Smooth muscle cell (in vitro differentiated cells): ENCODE measurements at regions not wholly inside any gene's neighbourhood (a gene's known extent, or its start where the extent isn't known, plus 50 kb on each side); places are given as distances from the start of the nearest gene placed in this dataset.

Experiments
- DNase-seq: peaks from one replicate; lab custom pipeline; 2025; ENCODE audit not compliant: unreplicated experiment; lab: John Stamatoyannopoulos, UW
- H2AFZ ChIP-seq: fragments of 200-600 bp; sonication (generic); 2 replicates; pipeline ENCODE4 v1.6.0; 2016; ENCODE audit warnings: antibody characterized with exemption, low read depth, mild to moderate bottlenecking
- H3F3A ChIP-seq: fragments of 200-600 bp; sonication (generic); 2 replicates; pipeline ENCODE4 v1.6.0; 2017; ENCODE audit warnings: antibody characterized with exemption, low read depth
- H3K27ac ChIP-seq: fragments of 200-600 bp; sonication (generic); 2 replicates; pipeline ENCODE4 v1.5.1; 2016; ENCODE audit warnings: low read depth, mild to moderate bottlenecking
- H3K27me3 ChIP-seq: fragments of 200-600 bp; sonication (generic); 2 replicates; pipeline ENCODE4 v1.6.1; 2016; ENCODE audit warnings: low read depth, mild to moderate bottlenecking
- H3K36me3 ChIP-seq: fragments of 200-600 bp; sonication (generic); 2 replicates; pipeline ENCODE4 v1.5.1; 2016; ENCODE audit warnings: low read depth
- H3K4me1 ChIP-seq: fragments of 200-600 bp; sonication (generic); 2 replicates; pipeline ENCODE4 v1.5.1; 2016; ENCODE audit warnings: low read depth
- H3K4me2 ChIP-seq: fragments of 200-600 bp; sonication (generic); 2 replicates; pipeline ENCODE4 v1.6.0; 2016; ENCODE audit warnings: mild to moderate bottlenecking
- H3K4me3 ChIP-seq: fragments of 200-600 bp; sonication (generic); 2 replicates; pipeline ENCODE4 v1.5.1; 2016; ENCODE audit warnings: mild to moderate bottlenecking
- H3K79me2 ChIP-seq: fragments of 200-600 bp; sonication (generic); 2 replicates; pipeline ENCODE4 v1.6.0; 2016; ENCODE audit warnings: low read depth, mild to moderate bottlenecking
- H3K9ac ChIP-seq: fragments of 200-600 bp; sonication (generic); 2 replicates; pipeline ENCODE4 v1.6.0; 2016; ENCODE audit warnings: low read depth
- H3K9me3 ChIP-seq: fragments of 200-600 bp; sonication (generic); replicated peaks from 2 replicates; pipeline ENCODE4 v1.5.1; 2016; ENCODE audit warnings: low read depth
- H4K20me1 ChIP-seq: fragments of 200-600 bp; sonication (generic); 2 replicates; pipeline ENCODE4 v1.6.0; 2016; ENCODE audit warnings: low read depth
- CTCF ChIP-seq: fragments of 200-600 bp; sonication (generic); IDR thresholded peaks from 2 replicates; pipeline ENCODE4 v1.5.1; 2017; ENCODE audit warnings: borderline replicate concordance, mild to moderate bottlenecking, antibody characterized with exemption; ENCODE audit not compliant: insufficient read depth, poor library complexity, severe bottlenecking
- WGBS: methylation state at CpG from one replicate; pipeline ENCODE4 v1.1.7; 2016; ENCODE audit warnings: low lambda C conversion rate; 5-methylcytosine and 5-hydroxymethylcytosine counted together

- Histone ChIP-seq H2AFZ (no peak overlapping the region), H3K36me3 (no peaks in the 10 kb centered on the region), H3K4me3 (no peak overlapping the region), H3K27ac (no peak overlapping the region), H3K9me3 (no peaks in the 10 kb centered on the region), H3K79me2 (no peaks in the 10 kb centered on the region), H3F3A (no peaks in the 10 kb centered on the region), H3K27me3 (no peaks in the 10 kb centered on the region), H4K20me1 (no peaks in the 10 kb centered on the region), H3K9ac (no peak overlapping the region), H3K4me2 (no peak overlapping the region), H3K4me1 (no peaks in the 10 kb centered on the region)
- WGBS, result 95% methylated on average over 3 of the region's 3 CpGs
- no peak for DNase-seq
- no peak for TF ChIP-seq CTCF
Observed at GRCh38 chr20:40307268-40307667, 381.8 kb downstream of the MAFB start.

GRCh38 chr20:40305303-40305702 lies 383.7 kb downstream of the MAFB start:
- Histone ChIP-seq H3F3A (no peaks in the 10 kb centered on the region), H4K20me1 (no peaks in the 10 kb centered on the region), H3K27me3 (no peaks in the 10 kb centered on the region), H3K9ac (no peak overlapping the region), H3K4me3 (no peak overlapping the region), H3K4me1 (no peaks in the 10 kb centered on the region), H3K36me3 (no peaks in the 10 kb centered on the region), H3K9me3 (no peaks in the 10 kb centered on the region), H2AFZ (no peak overlapping the region), H3K4me2 (no peak overlapping the region), H3K27ac (no peak overlapping the region), H3K79me2 (no peaks in the 10 kb centered on the region)
- TF ChIP-seq CTCF, result no peak
- WGBS, result 94% methylated on average over 2 of the region's 2 CpGs
- DNase-seq, result no peak

- no peak overlapping the region for H3K9ac ChIP-seq
- H3K4me3 ChIP-seq, result no peak overlapping the region
- WGBS, result 58% methylated on average over 5 of the region's 5 CpGs
- H3K4me1 ChIP-seq, result no peaks in the 10 kb centered on the region
- H3K27ac ChIP-seq, result no peak overlapping the region
- H4K20me1 ChIP-seq, result no peaks in the 10 kb centered on the region
- no peak overlapping the region for H2AFZ ChIP-seq
- H3K27me3 ChIP-seq, result no peaks in the 10 kb centered on the region
- no peak for DNase-seq
- no peaks in the 10 kb centered on the region for H3K9me3 ChIP-seq
- no peaks in the 10 kb centered on the region for H3K79me2 ChIP-seq
- TF ChIP-seq CTCF, result no peak
- H3K4me2 ChIP-seq, result no peak overlapping the region
- no peaks in the 10 kb centered on the region for H3K36me3 ChIP-seq
- H3F3A ChIP-seq, result no peaks in the 10 kb centered on the region
Observed at GRCh38 chr20:40304119-40304613, 384.9 kb downstream of the MAFB start.

- H4K20me1 ChIP-seq, result no peaks in the 10 kb centered on the region
- no peak for TF ChIP-seq CTCF
- no peak overlapping the region for H3K9ac ChIP-seq
- no peaks in the 10 kb centered on the region for H3K36me3 ChIP-seq
- no peak for DNase-seq
- H3K79me2 ChIP-seq, result no peaks in the 10 kb centered on the region
- H2AFZ ChIP-seq, result no peak overlapping the region
- no peaks in the 10 kb centered on the region for H3K9me3 ChIP-seq
- H3K4me3 ChIP-seq, result no peak overlapping the region
- no peak overlapping the region for H3K27ac ChIP-seq
- no peaks in the 10 kb centered on the region for H3F3A ChIP-seq
- no peaks in the 10 kb centered on the region for H3K27me3 ChIP-seq
- WGBS, result 11% methylated on average over 1 of the region's 1 CpG
- H3K4me2 ChIP-seq, result peak overlapping the region; percentile 9
- H3K4me1 ChIP-seq, result no peaks in the 10 kb centered on the region
Observed at GRCh38 chr20:40294747-40295146, 394.3 kb downstream of the MAFB start.
